Progenitor cell of endocrine pancreas (in vitro differentiated cells): ENCODE measurements at regions not wholly inside any gene's neighbourhood (a gene's known extent, or its start where the extent isn't known, plus 50 kb on each side); places are given as distances from the start of the nearest gene placed in this dataset.

ENCODE experiments used
- DNase-seq: peaks from one replicate; pipeline ENCODE4 v3.0.0; 2021; ENCODE audit warnings: low spot score; ENCODE audit not compliant: unreplicated experiment
- H3K27ac Mint-ChIP-seq: 2 replicates; pipeline ENCODE4 v1.8.0; 2021; ENCODE audit warnings: mild to moderate bottlenecking, moderate library complexity, mixed read lengths
- H3K27me3 Mint-ChIP-seq: 2 replicates; pipeline ENCODE4 v1.8.0; 2021; ENCODE audit warnings: mixed read lengths
- H3K36me3 Mint-ChIP-seq: 2 replicates; pipeline ENCODE4 v1.8.0; 2022; ENCODE audit warnings: mixed read lengths; ENCODE audit not compliant: insufficient read depth
- H3K4me1 Mint-ChIP-seq: 2 replicates; pipeline ENCODE4 v1.8.0; 2021; ENCODE audit warnings: low read depth, mixed read lengths
- H3K4me3 Mint-ChIP-seq: 2 replicates; pipeline ENCODE4 v1.8.0; 2021; ENCODE audit warnings: low read depth, mild to moderate bottlenecking, moderate library complexity, mixed read lengths
- H3K9me3 Mint-ChIP-seq: 2 replicates; pipeline ENCODE4 v1.8.0; 2021; ENCODE audit warnings: low read depth, mixed read lengths
- TF ChIP-seq, protein P1 (sequence below): fragments of 200-600 bp; sonication (generic); IDR thresholded peaks from one replicate; pipeline ENCODE4 v1.5.0; 2021; ENCODE audit warnings: antibody characterized with exemption, mild to moderate bottlenecking; ENCODE audit not compliant: unreplicated experiment

DNA sequence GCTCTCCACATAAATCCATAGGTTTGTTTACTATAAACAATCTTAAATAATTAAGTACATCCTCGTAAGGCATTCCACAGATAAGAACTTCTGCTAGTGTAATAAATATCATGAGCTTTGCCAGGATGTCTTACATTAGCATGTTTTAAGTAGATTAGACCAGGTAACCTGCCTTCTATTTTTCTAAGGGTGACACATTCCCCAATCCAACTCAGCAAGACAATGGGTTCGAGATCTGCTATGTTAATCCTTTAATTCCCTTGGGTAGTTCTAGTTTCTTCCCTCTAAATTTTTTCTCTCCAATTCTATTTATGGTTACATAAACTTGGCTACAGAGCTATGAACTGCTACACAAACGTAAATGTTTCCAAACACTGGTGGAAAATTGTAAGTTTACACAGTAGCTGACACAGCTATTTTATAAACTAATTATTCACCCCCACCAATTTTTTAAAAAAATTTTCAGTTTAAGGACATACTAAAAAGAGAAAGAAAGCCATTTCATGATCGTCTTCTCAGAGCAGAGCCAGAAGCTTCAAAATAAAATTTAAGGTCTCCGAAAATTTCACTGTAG, 386.5 kb upstream of the SLC39A10 start:
- no peaks in the 10 kb centered on the region for H3K27me3 Mint-ChIP-seq
- no peak for DNase-seq
- H3K36me3 Mint-ChIP-seq, result no peaks in the 10 kb centered on the region
- no peak overlapping the region for H3K4me3 Mint-ChIP-seq
- TF ChIP-seq, protein P1, sequence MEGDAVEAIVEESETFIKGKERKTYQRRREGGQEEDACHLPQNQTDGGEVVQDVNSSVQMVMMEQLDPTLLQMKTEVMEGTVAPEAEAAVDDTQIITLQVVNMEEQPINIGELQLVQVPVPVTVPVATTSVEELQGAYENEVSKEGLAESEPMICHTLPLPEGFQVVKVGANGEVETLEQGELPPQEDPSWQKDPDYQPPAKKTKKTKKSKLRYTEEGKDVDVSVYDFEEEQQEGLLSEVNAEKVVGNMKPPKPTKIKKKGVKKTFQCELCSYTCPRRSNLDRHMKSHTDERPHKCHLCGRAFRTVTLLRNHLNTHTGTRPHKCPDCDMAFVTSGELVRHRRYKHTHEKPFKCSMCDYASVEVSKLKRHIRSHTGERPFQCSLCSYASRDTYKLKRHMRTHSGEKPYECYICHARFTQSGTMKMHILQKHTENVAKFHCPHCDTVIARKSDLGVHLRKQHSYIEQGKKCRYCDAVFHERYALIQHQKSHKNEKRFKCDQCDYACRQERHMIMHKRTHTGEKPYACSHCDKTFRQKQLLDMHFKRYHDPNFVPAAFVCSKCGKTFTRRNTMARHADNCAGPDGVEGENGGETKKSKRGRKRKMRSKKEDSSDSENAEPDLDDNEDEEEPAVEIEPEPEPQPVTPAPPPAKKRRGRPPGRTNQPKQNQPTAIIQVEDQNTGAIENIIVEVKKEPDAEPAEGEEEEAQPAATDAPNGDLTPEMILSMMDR, result no peak
- peaks cover 12% of the 10 kb centered on the region for H3K9me3 Mint-ChIP-seq
- no peaks in the 10 kb centered on the region for H3K4me1 Mint-ChIP-seq
- no peak overlapping the region for H3K27ac Mint-ChIP-seq

DNA sequence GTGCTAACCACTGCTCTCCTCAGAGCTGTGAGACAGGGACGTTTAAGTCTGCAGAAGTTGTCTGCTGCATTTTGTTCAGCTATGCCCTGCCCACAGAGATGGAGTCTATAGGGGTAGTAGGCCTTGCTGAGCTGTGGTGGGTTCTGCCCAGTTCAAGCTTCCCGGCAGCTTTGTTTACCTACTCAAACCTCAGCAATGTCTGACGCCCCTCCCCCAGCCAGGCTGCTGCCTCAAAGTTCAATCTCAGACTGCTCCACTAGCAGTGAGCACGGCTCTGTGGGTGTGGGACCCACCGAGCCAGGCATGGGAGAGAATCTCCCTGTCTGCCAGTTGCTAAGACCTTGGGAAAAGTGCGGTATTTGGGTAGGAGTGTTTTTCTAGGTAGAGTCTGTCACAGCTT, 387.8 kb upstream of the SLC39A10 start:
- Mint-ChIP-seq H3K36me3 (no peaks in the 10 kb centered on the region), H3K27me3 (no peaks in the 10 kb centered on the region), H3K4me1 (no peaks in the 10 kb centered on the region), H3K27ac (no peak overlapping the region), H3K9me3 (peaks cover 12% of the 10 kb centered on the region), H3K4me3 (no peak overlapping the region)
- TF ChIP-seq, protein P1, result no peak
- no peak for DNase-seq

DNA sequence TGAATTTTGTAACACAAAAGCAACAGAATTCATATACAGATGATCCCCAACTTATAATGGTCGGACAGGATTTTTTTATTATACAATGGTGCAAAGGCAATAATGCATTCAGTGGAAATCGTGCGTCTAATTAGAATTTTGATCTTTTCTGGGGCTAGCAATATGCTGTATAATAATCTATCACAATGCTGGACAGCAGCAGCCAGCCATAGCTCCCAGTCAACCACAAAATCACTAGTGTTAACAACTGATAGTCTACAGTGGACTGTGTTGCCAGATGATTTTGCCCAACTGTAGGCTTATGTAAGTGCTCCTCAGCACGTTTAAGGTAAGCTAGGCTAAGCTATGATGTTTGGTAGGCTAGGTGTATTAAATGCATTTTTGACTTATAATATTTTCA, 399.0 kb upstream of the SLC39A10 start:
- no peaks in the 10 kb centered on the region for H3K27me3 Mint-ChIP-seq
- no peaks in the 10 kb centered on the region for H3K4me1 Mint-ChIP-seq
- H3K9me3 Mint-ChIP-seq, result no peaks in the 10 kb centered on the region
- H3K36me3 Mint-ChIP-seq, result no peaks in the 10 kb centered on the region
- H3K4me3 Mint-ChIP-seq, result no peak overlapping the region
- no peak overlapping the region for H3K27ac Mint-ChIP-seq
- TF ChIP-seq, protein P1, result no peak
- no peak for DNase-seq

DNA sequence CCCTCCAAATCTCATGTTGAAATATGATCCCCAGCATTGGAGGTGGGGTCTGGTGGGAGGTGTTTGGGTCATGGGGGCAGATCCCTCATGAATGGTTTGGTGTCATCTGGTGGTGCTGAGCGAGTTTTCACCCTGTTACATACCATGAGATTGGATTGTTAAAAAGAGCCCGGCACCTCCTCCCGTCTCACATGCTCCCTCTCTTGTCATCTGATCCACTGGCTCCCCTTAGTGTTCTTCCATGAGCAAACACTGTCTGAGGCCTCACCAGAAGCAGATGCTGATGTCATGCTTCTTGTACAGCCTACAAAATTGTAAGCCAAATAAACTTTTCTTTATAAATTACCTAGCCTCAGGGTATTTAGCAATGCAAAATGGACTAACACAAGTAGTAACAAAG, 405.0 kb upstream of the SLC39A10 start:
- no peak overlapping the region for H3K4me3 Mint-ChIP-seq
- no peak overlapping the region for H3K27ac Mint-ChIP-seq
- H3K9me3 Mint-ChIP-seq, result peaks cover 16% of the 10 kb centered on the region
- DNase-seq, result no peak
- H3K36me3 Mint-ChIP-seq, result no peaks in the 10 kb centered on the region
- H3K4me1 Mint-ChIP-seq, result no peaks in the 10 kb centered on the region
- TF ChIP-seq, protein P1, result no peak
- no peaks in the 10 kb centered on the region for H3K27me3 Mint-ChIP-seq

DNA sequence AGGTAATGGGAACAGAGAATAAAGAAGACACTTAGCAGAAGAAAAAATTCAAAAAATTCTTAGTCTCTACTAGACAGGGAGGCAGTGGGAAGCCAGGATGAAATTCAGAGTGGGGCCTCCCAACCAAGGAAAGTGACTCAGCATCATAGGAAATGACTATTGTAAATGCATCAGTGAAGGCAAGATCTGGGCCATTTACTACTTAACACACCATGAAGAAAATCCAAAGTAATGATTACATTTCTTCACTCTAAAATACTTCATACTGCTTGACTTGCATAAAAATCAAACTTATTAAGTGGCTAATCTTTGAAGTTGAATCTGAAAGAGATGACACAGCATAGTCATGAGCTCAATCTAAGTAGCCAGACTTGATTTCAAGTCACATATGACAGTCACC, 405.8 kb upstream of the SLC39A10 start:
- DNase-seq, result no peak
- Mint-ChIP-seq H3K27me3 (no peaks in the 10 kb centered on the region), H3K4me3 (no peak overlapping the region), H3K4me1 (no peaks in the 10 kb centered on the region), H3K36me3 (no peaks in the 10 kb centered on the region), H3K27ac (no peak overlapping the region), H3K9me3 (peaks cover 18% of the 10 kb centered on the region)
- TF ChIP-seq, protein P1, result no peak
